Heart right ventricle (tissue), 16 donors: ENCODE measurements at regions not wholly inside any gene's neighbourhood (a gene's known extent, or its start where the extent isn't known, plus 50 kb on each side); places are given as distances from the start of the nearest gene placed in this dataset.

Experiments
- ATAC-seq, 8 donors: fragments of 200-7000 bp; cut with Tn5 transposase; one replicate each; pipeline ENCODE4 v1.9.1; 2020; ENCODE audit warnings: mild to moderate bottlenecking in 8 of 8, moderate library complexity in 8 of 8, moderate number of reproducible peaks in 1 of 8
- DNase-seq, 2 donors: peaks; one replicate each; pipeline ENCODE4 v3.0.0-alpha.2; 2020
- H3K27ac ChIP-seq, 10 donors: fragments of 200-600 bp; sonication (generic) in 2 of 10; one replicate each; pipeline versions ENCODE4 v1.5.0 to v1.8.0; 2020 to 2022; ENCODE audit warnings: mild to moderate bottlenecking in 3 of 10
- H3K27me3 ChIP-seq, 7 donors: fragments of 200-600 bp; one replicate each; pipeline ENCODE4 v1.8.0; 2021 to 2022; ENCODE audit warnings: mild to moderate bottlenecking in 2 of 7
- H3K36me3 ChIP-seq, 9 donors: fragments of 200-600 bp; sonication (generic) in 1 of 9; one replicate each; pipeline versions ENCODE4 v1.5.0 to v1.8.0; 2020 to 2022; ENCODE audit warnings: mild to moderate bottlenecking in 2 of 9
- H3K4me1 ChIP-seq, 9 donors: fragments of 200-600 bp; sonication (generic) in 1 of 9; one replicate each; pipeline versions ENCODE4 v1.5.0 to v1.8.0; 2020 to 2022; ENCODE audit warnings: mild to moderate bottlenecking in 4 of 9
- H3K4me3 ChIP-seq, 10 donors: fragments of 200-600 bp; sonication (generic) in 2 of 10; one replicate each; pipeline versions ENCODE4 v1.5.0 to v1.8.0; 2020 to 2022; ENCODE audit warnings: mild to moderate bottlenecking in 7 of 10, moderate library complexity in 2 of 10
- H3K9me3 ChIP-seq, 11 donors: fragments of 200-600 bp in 10 of 11; sonication (generic) in 2 of 11; one replicate each; pipeline versions ENCODE4 v1.5.0 to v1.8.0; 2013 to 2022; ENCODE audit warnings: mild to moderate bottlenecking in 2 of 11, control low read depth in 1 of 11, moderate library complexity in 1 of 11
- WGBS, 2 donors: extraction: QIAGEN DNeasy Blood & Tissue Kit; methylation state at CpG; one replicate each; pipeline ENCODE4 v1.1.7; 2013; ENCODE audit warnings: inconsistent platforms in 1 of 2; 5-methylcytosine and 5-hydroxymethylcytosine counted together
- intact Hi-C, 10 donors: fragments of 100-400 bp; cut with DNase I; formaldehyde crosslinking; loops; one replicate each; pipeline versions ENCODE4 v1.11.1 to v1.14.2; 2022
- TF ChIP-seq, protein P1 (sequence below), 9 donors: fragments of 200-600 bp; sonication (generic) in 2 of 9; IDR thresholded peaks; one replicate each; pipeline versions ENCODE4 v1.5.0 to v1.8.0; 2021 to 2022; ENCODE audit warnings: antibody characterized with exemption in 9 of 9, mild to moderate bottlenecking in 5 of 9, moderate library complexity in 1 of 9
- donor health status: Arrhythmogenic right ventricular cardiomyopathy.
- donor health status: ischemic (EF 13 %, LVEDD 7.1; RV severe dilation, severe dysfunction).
- donor health status: healthy with polysubstance abuse.
- donor health status: DM: no; HTN: yes; CAD: no.
- donor health status: DM: no; HTN: no; CAD: no.
- donor health status: ischemic (EF 25% LVEDD 6.9; RV normal size, moderate dysfunction).
- donor health status: ischemic (EF 25% LVEDD 5.7; RV mildly dilated, moderate dysfunction).
- donor health status: healthy.
- donor health status: DM: yes; HTN: yes; CAD: no.
- donor health status: Ischemic cardiomyopathy.
- donor health status: ischemic (EF 35%, LVEDD 5.7; RV mildly dilated, moderate dysfunction).
- donor health status: nonischemic (EF 11% LVEDD 7.7; RV severe dilation, severe dysfunction).
- donor health status: DM: yes; HTN: yes; CAD: no.
- donor health status: PGD.
- donor health status: ischemic (EF 29% LVEDD 5.4; RV normal size, mild dysfunction).
- donor health status: nonischemic (EF 23%, LVEDD 6.1; RV moderate dilation, normal function).

DNA sequence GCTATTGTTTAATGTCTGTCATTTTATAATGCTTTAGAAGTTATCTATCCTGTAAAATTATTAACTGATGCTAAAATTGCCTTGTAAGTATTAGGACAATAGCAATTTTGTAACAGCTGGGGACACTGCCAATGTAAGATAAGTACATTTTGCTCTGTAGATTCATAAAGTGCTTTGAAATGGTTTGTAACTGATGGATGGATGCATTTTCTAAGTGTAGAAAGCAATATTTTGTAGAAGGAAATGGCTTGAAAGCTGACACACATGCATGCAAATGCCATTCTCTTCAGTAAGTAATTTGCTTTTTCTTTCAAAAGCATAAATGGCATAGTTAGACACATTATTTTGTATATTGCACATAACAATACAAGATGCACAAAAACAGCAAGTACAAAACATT, 129.8 kb downstream of the FOXG1 start:
- Histone ChIP-seq H3K36me3 (no peaks in the 10 kb centered on the region), H3K4me1 (no peaks in the 10 kb centered on the region), H3K27ac (no peak overlapping the region), H3K4me3 (no peak overlapping the region), H3K27me3 (no peaks in the 10 kb centered on the region), H3K9me3 (no peaks in the 10 kb centered on the region)
- intact Hi-C loops, result no loop called here
- TF ChIP-seq, protein P1, sequence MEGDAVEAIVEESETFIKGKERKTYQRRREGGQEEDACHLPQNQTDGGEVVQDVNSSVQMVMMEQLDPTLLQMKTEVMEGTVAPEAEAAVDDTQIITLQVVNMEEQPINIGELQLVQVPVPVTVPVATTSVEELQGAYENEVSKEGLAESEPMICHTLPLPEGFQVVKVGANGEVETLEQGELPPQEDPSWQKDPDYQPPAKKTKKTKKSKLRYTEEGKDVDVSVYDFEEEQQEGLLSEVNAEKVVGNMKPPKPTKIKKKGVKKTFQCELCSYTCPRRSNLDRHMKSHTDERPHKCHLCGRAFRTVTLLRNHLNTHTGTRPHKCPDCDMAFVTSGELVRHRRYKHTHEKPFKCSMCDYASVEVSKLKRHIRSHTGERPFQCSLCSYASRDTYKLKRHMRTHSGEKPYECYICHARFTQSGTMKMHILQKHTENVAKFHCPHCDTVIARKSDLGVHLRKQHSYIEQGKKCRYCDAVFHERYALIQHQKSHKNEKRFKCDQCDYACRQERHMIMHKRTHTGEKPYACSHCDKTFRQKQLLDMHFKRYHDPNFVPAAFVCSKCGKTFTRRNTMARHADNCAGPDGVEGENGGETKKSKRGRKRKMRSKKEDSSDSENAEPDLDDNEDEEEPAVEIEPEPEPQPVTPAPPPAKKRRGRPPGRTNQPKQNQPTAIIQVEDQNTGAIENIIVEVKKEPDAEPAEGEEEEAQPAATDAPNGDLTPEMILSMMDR (IDR thresholded peaks at IDR 0.05), result no peak
- no peak for ATAC-seq
- DNase-seq, result no peak

DNA sequence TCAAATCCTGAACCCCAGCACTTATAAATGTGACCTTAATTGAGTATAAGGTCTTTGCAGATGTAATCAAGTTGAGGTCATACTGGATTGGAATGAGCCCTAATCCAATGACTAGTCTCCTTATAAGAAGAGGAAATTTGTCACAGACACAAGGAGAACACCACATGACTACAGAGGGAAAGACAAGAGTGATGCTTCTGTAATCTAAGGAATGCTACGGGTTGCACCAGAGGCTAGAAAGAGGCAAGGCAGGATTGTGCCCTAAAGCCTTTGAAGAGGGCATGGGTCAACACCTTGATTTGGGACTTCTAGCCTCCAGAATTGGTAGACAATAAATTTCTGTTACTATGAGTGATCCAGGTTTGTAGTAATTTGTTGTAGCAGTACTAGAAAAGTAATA, 135.0 kb downstream of the FOXG1 start:
- 27 to 40% methylated on average over 1 of the region's 1 CpG for WGBS, 2 donors
- Histone ChIP-seq H3K4me3 (no peak overlapping the region), H3K27ac (no peak overlapping the region), H3K36me3 (no peaks in the 10 kb centered on the region), H3K4me1 (no peaks in the 10 kb centered on the region), H3K9me3 (peaks cover 0 to 7% (median 0%) of the 10 kb centered on the region in 11 donors), H3K27me3 (no peaks in the 10 kb centered on the region)
- intact Hi-C loops, result no loop called here
- TF ChIP-seq, protein P1 (IDR thresholded peaks at IDR 0.05), result no peak
- no peak for DNase-seq
- no peak for ATAC-seq

DNA sequence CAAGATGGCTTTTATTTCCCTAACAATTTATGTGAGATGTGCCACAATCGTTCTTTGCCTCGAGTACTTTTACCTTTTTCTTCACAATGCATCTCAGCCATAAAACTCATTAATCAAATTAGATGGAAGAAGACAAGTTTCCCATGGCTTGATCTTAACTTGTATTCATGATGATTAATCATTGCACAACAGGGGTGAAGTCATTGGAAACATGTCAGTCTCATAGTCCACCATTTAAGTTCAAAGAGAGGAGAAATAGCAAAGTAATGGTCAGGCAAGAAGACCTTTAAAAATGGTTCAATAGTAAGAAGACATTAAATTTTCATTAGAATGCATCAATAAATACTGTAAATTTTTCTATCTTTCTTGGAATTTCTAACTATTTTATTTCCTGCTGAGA, 136.3 kb downstream of the FOXG1 start:
- intact Hi-C loops, result no loop called here
- Histone ChIP-seq H3K36me3 (no peaks in the 10 kb centered on the region), H3K27me3 (no peaks in the 10 kb centered on the region)

DNA sequence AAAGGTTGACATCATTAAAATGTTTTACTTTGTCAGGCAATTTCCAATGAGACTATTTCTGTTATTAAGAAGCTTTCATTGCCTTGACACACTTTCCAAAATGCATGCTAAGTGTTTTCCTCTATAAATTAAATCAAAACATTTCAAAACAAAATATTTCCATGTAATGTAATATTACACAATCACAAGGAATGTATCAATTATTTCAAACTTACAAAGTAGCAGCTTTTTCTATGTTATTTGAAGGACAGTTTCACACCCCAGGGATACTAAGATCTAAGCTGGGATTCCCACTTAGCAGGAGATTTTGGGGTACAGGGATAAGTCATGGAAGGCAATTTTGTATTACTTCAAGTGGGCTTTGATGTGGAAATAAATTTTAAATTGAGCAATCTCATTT, 144.9 kb downstream of the FOXG1 start:
- intact Hi-C loops, result no loop called here

More for the DNA sequence above, 136.3 kb downstream of the FOXG1 start:
- H3K27ac ChIP-seq, result no peak overlapping the region
- 79 to 86% methylated on average over 2 of the region's 2 CpGs for WGBS, 2 donors
- no peak for ATAC-seq
- TF ChIP-seq, protein P1 (IDR thresholded peaks at IDR 0.05), result no peak
- DNase-seq, result no peak
- peaks cover 0 to 14% (median 0%) of the 10 kb centered on the region in 11 donors for H3K9me3 ChIP-seq
- no peak overlapping the region for H3K4me3 ChIP-seq
- no peaks in the 10 kb centered on the region for H3K4me1 ChIP-seq

More for the DNA sequence above, 144.9 kb downstream of the FOXG1 start:
- Histone ChIP-seq H3K36me3 (no peaks in the 10 kb centered on the region), H3K27ac (no peak overlapping the region), H3K9me3 (peaks cover 0 to 12% (median 0%) of the 10 kb centered on the region in 11 donors), H3K4me3 (no peak overlapping the region), H3K27me3 (no peaks in the 10 kb centered on the region), H3K4me1 (no peaks in the 10 kb centered on the region)
- ATAC-seq, result no peak
- TF ChIP-seq, protein P1 (IDR thresholded peaks at IDR 0.05), result no peak
- DNase-seq, result no peak
